ENCODE measurements at regions not wholly inside any gene's neighbourhood (a gene's known extent, or its start where the extent isn't known, plus 50 kb on each side); places are given as distances from the start of the nearest gene placed in this dataset.

DNA sequence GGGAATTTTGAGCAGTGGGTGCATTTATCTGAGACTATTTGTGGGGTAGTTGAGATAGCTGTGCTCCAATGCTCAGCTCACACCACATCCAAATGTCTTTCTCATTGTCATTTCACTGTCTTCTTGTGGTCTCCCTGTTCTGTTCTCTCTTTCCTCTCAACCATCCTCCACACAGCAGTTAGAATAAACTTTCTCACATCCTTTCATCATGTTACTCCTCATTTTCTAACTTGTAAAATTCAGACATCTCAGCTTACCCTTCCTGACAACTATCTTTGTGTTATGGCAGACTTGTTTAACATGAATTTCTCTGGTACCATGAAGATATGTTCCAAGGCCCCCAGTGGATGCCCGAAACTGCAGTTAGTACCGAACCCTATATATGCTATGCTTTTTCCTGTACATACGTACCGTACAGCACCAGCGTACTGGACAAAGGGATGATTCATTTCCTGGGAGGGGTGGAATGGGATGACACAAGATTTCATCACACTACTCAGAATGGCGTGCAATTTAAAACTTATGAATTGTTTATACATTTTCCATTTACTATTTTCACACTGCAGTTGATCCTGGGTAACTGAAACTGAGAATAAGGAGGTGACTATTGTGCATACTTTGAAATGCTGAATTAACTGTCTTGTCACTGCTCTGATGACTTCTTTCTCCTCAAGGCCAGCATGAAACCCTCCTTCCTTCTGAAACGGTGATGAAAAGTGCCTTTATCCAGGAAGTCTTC, 177.1 kb upstream of the SLC38A2 start:
- BruUV-seq (replicated peaks), result TSS peak; percentile 89
- intact Hi-C loops (cut with micrococcal nuclease), result loop anchor here (2.0 to 10.0 kb wide), 2 partner anchors 105 to 385 kb away; no protein-coding TSS in a partner anchor
- H4K20me1 ChIP-seq (ENCODE audit: low read length), result no peaks in the 10 kb centered on the region
- no peaks in the 10 kb centered on the region for H3F3A ChIP-seq (ENCODE audit: low read length, unreplicated experiment)
- peak overlapping the region; percentile 75 for H3K9ac ChIP-seq (ENCODE audit: low read length)
- no peaks in the 10 kb centered on the region for H3K9me3 ChIP-seq (ENCODE audit: low read length)
- H3K79me2 ChIP-seq (ENCODE audit: low read length), result no peaks in the 10 kb centered on the region
- peak overlapping the region; percentile 60 for H3K4me2 ChIP-seq (ENCODE audit: low read length)
- no peaks in the 10 kb centered on the region for H3K27me3 ChIP-seq (ENCODE audit: low read length)
- no peak overlapping the region for H3K4me3 ChIP-seq (ENCODE audit: low read length)
- ChIA-PET CTCF (no interaction called here), POLR2A (ENCODE audit: unreplicated experiment) (interaction anchor here (0.6 to 1.6 kb wide), 2 partner anchors 25 to 370 kb away, joined by 3 to 7 read pairs; no protein-coding TSS in a partner anchor)
- H2AFZ ChIP-seq (ENCODE audit: low read length), result peak overlapping the region; percentile 34
- peak; percentile 72 for ATAC-seq
- H3K27ac ChIP-seq (ENCODE audit: low read length), result peak overlapping the region; percentile 94
- no peaks in the 10 kb centered on the region for H3K9me2 ChIP-seq (replicated peaks; ENCODE audit: low read length)
- TF ChIP-seq EZH2phosphoT487 (IDR thresholded peaks at IDR 0.05; ENCODE audit: borderline replicate concordance, low read length), result no peak
- H3K36me3 ChIP-seq (ENCODE audit: low read depth, low read length), result no peaks in the 10 kb centered on the region
- DNase-seq, result peak; percentile 87
- peaks cover 82% of the 10 kb centered on the region for H3K4me1 ChIP-seq (ENCODE audit: insufficient read depth, low read length)

DNA sequence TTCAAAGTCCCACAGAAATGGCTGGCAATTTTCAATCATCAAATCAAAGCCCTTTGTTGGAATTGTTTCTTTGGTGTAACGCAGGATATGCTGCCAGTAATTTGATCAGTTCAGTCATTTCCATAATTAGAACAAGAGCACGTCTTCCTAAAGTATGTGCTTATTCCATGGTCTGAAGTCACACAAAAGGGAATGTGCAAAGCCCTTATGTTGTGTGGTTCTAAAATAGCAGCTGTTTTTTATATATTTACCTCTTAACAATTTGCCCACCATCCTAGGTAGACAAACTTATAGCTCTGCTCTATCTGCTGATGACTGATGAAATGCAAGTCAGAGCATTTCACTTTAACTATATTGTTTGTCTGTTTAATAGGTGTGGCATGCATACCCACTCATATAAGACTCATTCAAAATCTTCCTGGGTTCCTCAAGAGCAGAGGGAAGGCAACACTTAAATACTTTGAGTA, 176.1 kb upstream of the SLC38A2 start:
- TF ChIP-seq EZH2phosphoT487 (IDR thresholded peaks at IDR 0.05; ENCODE audit: borderline replicate concordance, low read length), result no peak
- TF ChIP-seq, protein P1, sequence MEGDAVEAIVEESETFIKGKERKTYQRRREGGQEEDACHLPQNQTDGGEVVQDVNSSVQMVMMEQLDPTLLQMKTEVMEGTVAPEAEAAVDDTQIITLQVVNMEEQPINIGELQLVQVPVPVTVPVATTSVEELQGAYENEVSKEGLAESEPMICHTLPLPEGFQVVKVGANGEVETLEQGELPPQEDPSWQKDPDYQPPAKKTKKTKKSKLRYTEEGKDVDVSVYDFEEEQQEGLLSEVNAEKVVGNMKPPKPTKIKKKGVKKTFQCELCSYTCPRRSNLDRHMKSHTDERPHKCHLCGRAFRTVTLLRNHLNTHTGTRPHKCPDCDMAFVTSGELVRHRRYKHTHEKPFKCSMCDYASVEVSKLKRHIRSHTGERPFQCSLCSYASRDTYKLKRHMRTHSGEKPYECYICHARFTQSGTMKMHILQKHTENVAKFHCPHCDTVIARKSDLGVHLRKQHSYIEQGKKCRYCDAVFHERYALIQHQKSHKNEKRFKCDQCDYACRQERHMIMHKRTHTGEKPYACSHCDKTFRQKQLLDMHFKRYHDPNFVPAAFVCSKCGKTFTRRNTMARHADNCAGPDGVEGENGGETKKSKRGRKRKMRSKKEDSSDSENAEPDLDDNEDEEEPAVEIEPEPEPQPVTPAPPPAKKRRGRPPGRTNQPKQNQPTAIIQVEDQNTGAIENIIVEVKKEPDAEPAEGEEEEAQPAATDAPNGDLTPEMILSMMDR (conservative IDR thresholded peaks at IDR 0.05; ENCODE audit: low read depth, low read length), result no peak
- no peak for TF ChIP-seq EZH2 (IDR thresholded peaks at IDR 0.05; ENCODE audit: low read length, unreplicated experiment)
- no peaks in the 10 kb centered on the region for H3K9me2 ChIP-seq (replicated peaks; ENCODE audit: low read length)
- no peaks in the 10 kb centered on the region for H3K36me3 ChIP-seq (ENCODE audit: low read depth, low read length)
- H3F3A ChIP-seq (ENCODE audit: low read length, unreplicated experiment), result no peaks in the 10 kb centered on the region
- no peaks in the 10 kb centered on the region for H4K20me1 ChIP-seq (ENCODE audit: low read length)
- no TSS peak for BruUV-seq (replicated peaks)
- no peaks in the 10 kb centered on the region for H3K27me3 ChIP-seq (ENCODE audit: low read length)
- H3K79me2 ChIP-seq (ENCODE audit: low read length), result no peaks in the 10 kb centered on the region
- H3K4me1 ChIP-seq (ENCODE audit: insufficient read depth, low read length), result peaks cover 72% of the 10 kb centered on the region
- H3K4me3 ChIP-seq (ENCODE audit: low read length), result no peak overlapping the region
- CTCF ChIA-PET, result no interaction called here
- H3K27ac ChIP-seq (ENCODE audit: low read length), result peak overlapping the region; percentile 94
- intact Hi-C loops (cut with micrococcal nuclease), result loop anchor here (1.0 to 2.0 kb wide), 2 partner anchors 24 to 104 kb away; no protein-coding TSS in a partner anchor
- H3K9me3 ChIP-seq (ENCODE audit: low read length), result no peaks in the 10 kb centered on the region
- H2AFZ ChIP-seq (ENCODE audit: low read length), result no peak overlapping the region
- POLR2A ChIA-PET (ENCODE audit: unreplicated experiment), result interaction anchor here (0.6 to 1.6 kb wide), 5 partner anchors 24 to 390 kb away, joined by 3 to 19 read pairs (median 4); no protein-coding TSS in a partner anchor
- peak overlapping the region; percentile 6; the same call in 1 of the 2 replicates for H3K9ac ChIP-seq (ENCODE audit: low read length)
- peak; percentile 69 for DNase-seq
- peak; percentile 53 for ATAC-seq
- peak overlapping the region; percentile 24; the same call in 1 of the 2 replicates for H3K4me2 ChIP-seq (ENCODE audit: low read length)

DNA sequence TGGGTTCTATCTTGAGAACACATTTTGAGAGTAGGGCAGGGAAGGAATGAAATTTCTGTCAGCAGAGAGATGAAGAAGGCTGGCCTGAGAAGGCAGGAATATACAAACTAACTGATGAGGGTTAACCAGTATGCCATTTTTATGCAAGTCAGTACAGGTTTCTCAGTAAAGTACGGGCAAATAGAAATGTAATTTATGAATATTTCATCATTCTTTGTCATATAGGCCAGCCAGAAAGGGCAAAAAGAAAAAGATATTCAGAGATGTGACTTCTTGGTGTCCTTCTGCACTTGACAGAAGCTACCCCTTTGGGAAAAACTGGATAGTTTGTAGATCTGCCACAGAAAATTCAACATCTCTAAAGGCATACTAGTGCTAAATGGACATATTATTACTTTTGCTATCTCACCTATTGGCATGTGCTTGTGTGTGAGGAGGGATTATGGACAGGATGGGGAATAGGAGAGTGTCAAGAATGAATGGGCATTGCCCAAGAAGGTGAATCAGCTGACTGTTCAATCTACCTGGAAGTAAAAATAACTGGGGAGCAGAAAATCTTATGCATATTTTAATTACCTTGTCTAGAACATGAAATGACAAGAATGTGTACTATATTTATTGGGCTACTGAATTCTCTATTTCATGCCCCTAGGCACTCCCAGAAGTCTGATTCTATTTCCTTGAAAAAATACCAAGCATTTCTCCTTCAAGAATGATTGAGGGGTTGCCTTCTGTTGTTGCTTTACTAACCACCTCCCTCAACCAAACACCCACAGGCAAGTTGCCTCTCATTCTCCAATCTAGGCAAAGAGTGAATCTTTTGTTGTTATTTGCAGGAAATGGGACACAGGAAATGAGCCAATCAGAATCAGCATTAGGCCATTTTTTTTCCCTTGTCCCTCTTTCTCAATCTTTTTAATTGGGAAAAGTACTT, 175.1 kb upstream of the SLC38A2 start:
- CTCF ChIA-PET, result no interaction called here
- Histone ChIP-seq H3K4me1 (ENCODE audit: insufficient read depth, low read length) (peaks cover 64% of the 10 kb centered on the region), H3K27ac (ENCODE audit: low read length) (peak overlapping the region; percentile 94), H3K36me3 (ENCODE audit: low read depth, low read length) (no peaks in the 10 kb centered on the region), H3K79me2 (ENCODE audit: low read length) (no peaks in the 10 kb centered on the region), H3K27me3 (ENCODE audit: low read length) (no peaks in the 10 kb centered on the region), H3K4me2 (ENCODE audit: low read length) (0 out of 2 replicates have a peak overlapping the region, but pooled peaks have one; percentile 24), H3K9me3 (ENCODE audit: low read length) (no peaks in the 10 kb centered on the region), H3K4me3 (ENCODE audit: low read length) (no peak overlapping the region), H2AFZ (ENCODE audit: low read length) (no peak overlapping the region), H4K20me1 (ENCODE audit: low read length) (no peaks in the 10 kb centered on the region), H3K9ac (ENCODE audit: low read length) (0 out of 2 replicates have a peak overlapping the region, but pooled peaks have one; percentile 6), H3F3A (ENCODE audit: low read length, unreplicated experiment) (no peaks in the 10 kb centered on the region), H3K9me2 (replicated peaks; ENCODE audit: low read length) (no peaks in the 10 kb centered on the region)
- TF ChIP-seq EZH2 (IDR thresholded peaks at IDR 0.05; ENCODE audit: low read length, unreplicated experiment) (no peak), EZH2phosphoT487 (IDR thresholded peaks at IDR 0.05; ENCODE audit: borderline replicate concordance, low read length) (no peak)
- TF ChIP-seq, protein P1 (conservative IDR thresholded peaks at IDR 0.05; ENCODE audit: low read depth, low read length), result no peak
- POLR2A ChIA-PET (ENCODE audit: unreplicated experiment), result interaction anchor here (0.5 to 1.6 kb wide), 3 partner anchors 23 to 391 kb away, joined by 3 to 19 read pairs (median 7); no protein-coding TSS in a partner anchor
- ATAC-seq (no peak), DNase-seq (peak; percentile 47)
- intact Hi-C loops (cut with micrococcal nuclease), result loop anchor here (1.0 to 2.0 kb wide), 2 partner anchors 23 to 103 kb away; no protein-coding TSS in a partner anchor
- BruUV-seq (replicated peaks), result no TSS peak

Measured in PC-3 (cell line).